GM12878 (cell line): ENCODE measurements at regions not wholly inside any gene's neighbourhood (a gene's known extent, or its start where the extent isn't known, plus 50 kb on each side); places are given as distances from the start of the nearest gene placed in this dataset.

ENCODE experiments used
- ATAC-seq: fragments of 200-7000 bp; cut with Tn5 transposase; 3 replicates; pipeline ENCODE4 v1.9.1; 2020; ENCODE audit warnings: mild to moderate bottlenecking, moderate library complexity
- BruUV-seq: library from RNA; stranded (reverse); fragments of 400-500 nt; replicated peaks from 2 replicates; lab custom pipeline; 2021; lab: Mats Ljungman, UMichigan
- CTCF ChIA-PET: fragments of 300-600 bp; sonication (Branson Sonifier 250); formaldehyde crosslinking; extraction: SDS; loops from one replicate; lab custom pipeline; 2021; ENCODE audit warnings: inconsistent platforms; lab: Yijun Ruan, JAX
- POLR2A ChIA-PET: fragments of 350-600 bp; formaldehyde crosslinking; extraction: SDS; loops from one replicate; lab custom pipeline; 2021; ENCODE audit warnings: inconsistent platforms; lab: Charles Lee
- RAD21 ChIA-PET: fragments of 300-600 bp; sonication (Branson Sonifier 250); formaldehyde crosslinking; loops from one replicate; lab custom pipeline; 2023; ENCODE audit warnings: antibody characterized with exemption; ENCODE audit not compliant: unreplicated experiment; lab: Charles Lee
- SMC1A ChIA-PET: fragments of 300-600 bp; sonication (Branson Sonifier 250); formaldehyde crosslinking; loops from one replicate; lab custom pipeline; 2023; ENCODE audit not compliant: unreplicated experiment, uncharacterized antibody; lab: Charles Lee
- DNase-seq: peaks from one replicate; pipeline ENCODE4 v3.0.0-alpha.2; 2011; ENCODE audit warnings: low read depth, low spot score
- FAIRE-seq: peaks from 3 replicates; lab custom pipeline; 2011; peaks lifted over from hg19 to GRCh38; lab: Jason Lieb, UNC
- H2AFZ ChIP-seq: 2 replicates; pipeline ENCODE4 v1.6.0; 2011; ENCODE audit warnings: low read depth, low read length, control low read depth; ENCODE audit not compliant: control insufficient read depth
- H3K27ac ChIP-seq: 2 replicates; pipeline ENCODE4 v1.5.1; 2011; ENCODE audit warnings: control low read depth; ENCODE audit not compliant: control insufficient read depth, insufficient read depth
- H3K27me3 ChIP-seq, 2 experiments: replicated peaks in 1 of 2; 2 replicates each; pipeline versions ENCODE4 v1.6.0 to v1.6.1; 2011; ENCODE audit warnings: low read length in 1 of 2; ENCODE audit not compliant: control insufficient read depth in 2 of 2, insufficient read depth in 2 of 2
- H3K36me3 ChIP-seq, 2 experiments: 2 replicates each; pipeline ENCODE4 v1.5.1; 2011; ENCODE audit warnings: low read length in 1 of 2; ENCODE audit not compliant: control insufficient read depth in 2 of 2, insufficient read depth in 2 of 2
- H3K4me1 ChIP-seq: 2 replicates; pipeline ENCODE4 v1.6.1; 2011; ENCODE audit warnings: mild to moderate bottlenecking, low read length, moderate library complexity, mixed read lengths; ENCODE audit not compliant: control insufficient read depth, insufficient read depth
- H3K4me2 ChIP-seq: 2 replicates; pipeline ENCODE4 v1.6.0; 2011; ENCODE audit warnings: control low read depth; ENCODE audit not compliant: control insufficient read depth, insufficient read depth
- H3K4me3 ChIP-seq: fragments of 200-600 bp; sonication (generic); 2 replicates; pipeline ENCODE4 v1.5.1; 2016
- H3K79me2 ChIP-seq: 2 replicates; pipeline ENCODE4 v1.6.0; 2011; ENCODE audit warnings: low read length; ENCODE audit not compliant: control insufficient read depth, insufficient read depth
- H3K9ac ChIP-seq: 2 replicates; pipeline ENCODE4 v1.8.0; 2011; ENCODE audit warnings: low read length, control low read depth, mixed read lengths; ENCODE audit not compliant: control insufficient read depth, insufficient read depth
- H3K9me3 ChIP-seq: replicated peaks from 3 replicates; pipeline ENCODE4 v1.5.1; 2011; ENCODE audit warnings: mild to moderate bottlenecking, low read length; ENCODE audit not compliant: control insufficient read depth, insufficient read depth
- H4K20me1 ChIP-seq: 2 replicates; pipeline ENCODE4 v1.6.0; 2011; ENCODE audit not compliant: control insufficient read depth, insufficient read depth
- CUX1 ChIP-seq: IDR thresholded peaks from 2 replicates; pipeline ENCODE4 v1.6.1; 2012; ENCODE audit warnings: improper control_type of control experiment, low read depth, low read length; ENCODE audit not compliant: insufficient replicate concordance
- DPF2 ChIP-seq: fragments of 450-650 bp; IDR thresholded peaks from 2 replicates; pipeline ENCODE4 v1.6.1; 2017; ENCODE audit warnings: mild to moderate bottlenecking
- ETV6 ChIP-seq, 2 experiments: fragments of 450-650 bp in 1 of 2; IDR thresholded peaks in 1 of 2; conservative IDR thresholded peaks in 1 of 2; 2 replicates each; pipeline ENCODE4 v1.6.1; 2014; ENCODE audit warnings: antibody characterized with exemption in 1 of 2, borderline replicate concordance in 1 of 2, low read depth in 1 of 2, mild to moderate bottlenecking in 1 of 2, moderate library complexity in 1 of 2
- FOS ChIP-seq: IDR thresholded peaks from 3 replicates; pipeline ENCODE4 v1.6.1; 2011; ENCODE audit warnings: borderline replicate concordance; ENCODE audit not compliant: insufficient read length; ENCODE audit errors: extremely low read depth
- FOXK2 ChIP-seq: fragments of 450-650 bp; IDR thresholded peaks from 2 replicates; pipeline ENCODE4 v1.6.1; 2017; ENCODE audit warnings: mild to moderate bottlenecking, moderate library complexity
- GATAD2B ChIP-seq: fragments of 450-650 bp; conservative IDR thresholded peaks from 2 replicates; pipeline ENCODE4 v1.6.1; 2017; ENCODE audit warnings: low read depth, mild to moderate bottlenecking, moderate library complexity
- IKZF2 ChIP-seq, 2 experiments: fragments of 450-650 bp; IDR thresholded peaks; 2 replicates each; pipeline ENCODE4 v1.6.1; 2017; ENCODE audit warnings: mild to moderate bottlenecking in 2 of 2, moderate library complexity in 2 of 2
- JUND ChIP-seq: IDR thresholded peaks from 2 replicates; pipeline ENCODE4 v1.6.1; 2012; ENCODE audit warnings: low read depth, mild to moderate bottlenecking, low read length, improper control_type of control experiment, moderate library complexity
- MTA2 ChIP-seq: fragments of 450-650 bp; IDR thresholded peaks from 2 replicates; pipeline ENCODE4 v1.6.1; 2016; ENCODE audit warnings: low read depth, mild to moderate bottlenecking, moderate library complexity
- RAD21 ChIP-seq: IDR thresholded peaks from 2 replicates; pipeline ENCODE4 v1.6.1; 2011; ENCODE audit warnings: mild to moderate bottlenecking, low read depth, low read length, moderate library complexity; ENCODE audit not compliant: insufficient read depth
- SUPT20H ChIP-seq: IDR thresholded peaks from 2 replicates; pipeline ENCODE4 v1.6.1; 2011; ENCODE audit warnings: low read depth, mild to moderate bottlenecking, low read length, moderate library complexity, borderline replicate concordance; ENCODE audit not compliant: control insufficient read depth
- WRNIP1 ChIP-seq: IDR thresholded peaks from 2 replicates; pipeline ENCODE4 v1.6.1; 2011; ENCODE audit warnings: low read depth, low read length, improper control_type of control experiment, borderline replicate concordance
- YBX1 ChIP-seq: fragments of 450-650 bp; IDR thresholded peaks from 2 replicates; pipeline ENCODE4 v1.6.1; 2016; ENCODE audit warnings: antibody characterized with exemption
- ZNF687 ChIP-seq: fragments of 450-650 bp; IDR thresholded peaks from 2 replicates; pipeline ENCODE4 v1.6.1; 2017; ENCODE audit warnings: mild to moderate bottlenecking, moderate library complexity
- ZZZ3 ChIP-seq: IDR thresholded peaks from 2 replicates; pipeline ENCODE4 v1.6.1; 2011; ENCODE audit warnings: low read depth; ENCODE audit not compliant: control insufficient read depth, insufficient read length
- WGBS: methylation state at CpG from one replicate; pipeline ENCODE4 v1.1.6; 2016; ENCODE audit warnings: low lambda C conversion rate; ENCODE audit not compliant: insufficient replicate concordance, insufficient coverage; ENCODE audit errors: missing lambda C conversion rate; 5-methylcytosine and 5-hydroxymethylcytosine counted together
- in situ Hi-C: fragments of 300-500 bp; cut with MboI; formaldehyde crosslinking; loops from 9 replicates; pipeline ENCODE4 v1.14.3; 2018; ENCODE audit warnings: mixed read lengths
- intact Hi-C: fragments of 100-400 bp; cut with micrococcal nuclease; formaldehyde crosslinking; loops from one replicate; pipeline ENCODE4 v1.14.2; 2022; ENCODE audit not compliant: unreplicated experiment

- TF ChIP-seq ETV6 (conservative IDR thresholded peaks at IDR 0.05 in 1 of 2, IDR thresholded peaks at IDR 0.05 in 1 of 2; ENCODE audit: borderline replicate concordance in 1 of 2, low read depth in 1 of 2) (no peak), GATAD2B (no peak), FOXK2 (no peak)
These were observed 164.0 kb upstream of the HS3ST3A1 start (continued) for GRCh38 chr17:13765701-13766100.

GRCh38 chr17:13770702-13771101 is 169.0 kb upstream of the HS3ST3A1 start:
- H3K9me3 ChIP-seq, result no peaks in the 10 kb centered on the region; the same call in 2 of the 3 replicates
- no peak overlapping the region for H3K4me2 ChIP-seq
- H3K27me3 ChIP-seq, result no peaks in the 10 kb centered on the region
- H3K9ac ChIP-seq, result no peak overlapping the region
- in situ Hi-C loops (no loop called here), intact Hi-C loops (no loop called here)
- 6% methylated on average over 3 of the region's 3 CpGs for WGBS
- POLR2A ChIA-PET, result no interaction called here
- CTCF ChIA-PET, result no interaction called here
- FAIRE-seq, result no peak
- DNase-seq, result no peak
- no TSS peak for BruUV-seq
- no peaks in the 10 kb centered on the region for H3K4me1 ChIP-seq
- H2AFZ ChIP-seq, result no peak overlapping the region
- no peaks in the 10 kb centered on the region for H3K79me2 ChIP-seq
- no peaks in the 10 kb centered on the region for H4K20me1 ChIP-seq
- SMC1A ChIA-PET, result no interaction called here
- no peaks in the 10 kb centered on the region for H3K36me3 ChIP-seq
- no peak for ATAC-seq
- RAD21 ChIA-PET, result interaction anchor here (0.6 kb wide), 1 partner anchor 966 kb away, joined by 3 read pairs; no protein-coding TSS in a partner anchor
- H3K4me3 ChIP-seq, result no peak overlapping the region
- no peak overlapping the region for H3K27ac ChIP-seq
- TF ChIP-seq WRNIP1, result no peak
- no peak for TF ChIP-seq CUX1
- TF ChIP-seq IKZF2 (IDR thresholded peaks at IDR 0.05), result no peak
- no peak for TF ChIP-seq ZNF687
- TF ChIP-seq DPF2, result no peak
- no peak for TF ChIP-seq MTA2
- no peak for TF ChIP-seq JUND
- no peak for TF ChIP-seq YBX1
- no peak for TF ChIP-seq ZZZ3
- TF ChIP-seq FOS, result no peak
- TF ChIP-seq RAD21, result no peak
- no peak for TF ChIP-seq SUPT20H
